Lung (tissue), 11 donors: ENCODE measurements at regions not wholly inside any gene's neighbourhood (a gene's known extent, or its start where the extent isn't known, plus 50 kb on each side); places are given as distances from the start of the nearest gene placed in this dataset.

ENCODE experiments used
- ATAC-seq: fragments of 200-7000 bp; cut with Tn5 transposase; one replicate; pipeline ENCODE4 v1.9.1; 2020; ENCODE audit warnings: moderate number of reproducible peaks; ENCODE audit not compliant: insufficient read depth, low FRiP score
- DNase-seq, 3 donors: peaks; one replicate each; pipeline ENCODE4 v3.0.0-alpha.2; 2013 to 2017
- H3K27ac ChIP-seq, 2 donors: one replicate each; pipeline ENCODE4 v1.5.1; 2013; ENCODE audit warnings: mild to moderate bottlenecking in 2 of 2, moderate library complexity in 2 of 2, control low read depth in 1 of 2, inconsistent platforms in 1 of 2, low read depth in 1 of 2, low read length in 1 of 2
- H3K27me3 ChIP-seq, 3 donors: one replicate each; pipeline ENCODE4 v1.5.1; 2013; ENCODE audit warnings: low read length in 2 of 3; ENCODE audit not compliant: control insufficient read depth in 3 of 3, insufficient read depth in 3 of 3
- H3K36me3 ChIP-seq, 4 donors: one replicate each; pipeline ENCODE4 v1.5.1; 2013; ENCODE audit warnings: low read length in 4 of 4, mild to moderate bottlenecking in 1 of 4, moderate library complexity in 1 of 4; ENCODE audit not compliant: control insufficient read depth in 4 of 4, insufficient read depth in 4 of 4
- H3K4me1 ChIP-seq, 5 donors: one replicate each; pipeline ENCODE4 v1.5.1; 2013; ENCODE audit warnings: low read length in 5 of 5, mild to moderate bottlenecking in 2 of 5, moderate library complexity in 1 of 5; ENCODE audit not compliant: control insufficient read depth in 5 of 5, insufficient read depth in 5 of 5
- H3K4me3 ChIP-seq: one replicate; pipeline ENCODE4 v1.5.1; 2013; ENCODE audit warnings: mild to moderate bottlenecking, control low read depth, moderate library complexity
- H3K9ac ChIP-seq, 2 donors: one replicate each; pipeline ENCODE4 v1.5.1; 2013; ENCODE audit warnings: low read length in 2 of 2, control low read depth in 1 of 2; ENCODE audit not compliant: insufficient read depth in 1 of 2
- H3K9me3 ChIP-seq, 4 donors: one replicate each; pipeline ENCODE4 v1.5.1; 2013; ENCODE audit warnings: low read length in 3 of 4, mild to moderate bottlenecking in 1 of 4, moderate library complexity in 1 of 4; ENCODE audit not compliant: control insufficient read depth in 4 of 4, insufficient read depth in 3 of 4
- CTCF ChIP-seq: IDR thresholded peaks from 2 replicates; pipeline ENCODE4 v1.5.1; 2012; ENCODE audit warnings: mild to moderate bottlenecking; ENCODE audit errors: control extremely low read depth, extremely low read depth
- WGBS, 2 donors: extraction: QIAGEN DNeasy Blood & Tissue Kit; methylation state at CpG; one replicate each; pipeline ENCODE4 v1.1.7; 2013; 5-methylcytosine and 5-hydroxymethylcytosine counted together
- donor health status: control.
- donor health status: control.
- donor health status: Bipolar disorder and iron deficiency.
- donor health status: healthy.
- donor health status: DM: yes; HTN: yes; CAD: no.

DNA sequence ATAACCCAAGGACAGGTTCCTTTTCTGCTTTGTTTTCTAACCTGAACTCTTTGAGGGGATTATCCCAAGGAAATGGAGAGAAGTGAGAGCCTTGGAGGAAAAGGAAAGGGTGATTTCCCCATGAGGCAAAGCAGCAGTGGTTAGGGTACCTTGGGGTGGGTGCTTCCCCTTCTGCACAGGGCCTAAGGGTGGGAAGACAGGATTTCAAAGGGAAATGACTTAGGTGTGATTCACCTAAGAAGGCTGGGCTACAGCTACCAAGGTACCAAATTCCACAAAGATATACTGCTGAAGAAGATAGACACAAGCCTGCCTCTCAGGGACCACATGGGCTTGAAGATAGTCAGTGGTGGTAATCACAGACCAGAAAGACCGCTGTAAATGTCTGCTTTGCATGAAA lies 325.3 kb upstream of the DPH6 start:
- Histone ChIP-seq H3K36me3 (no peaks in the 10 kb centered on the region), H3K27ac (no peak overlapping the region), H3K9ac (no peak overlapping the region), H3K27me3 (no peaks in the 10 kb centered on the region), H3K4me3 (no peak overlapping the region), H3K9me3 (no peaks in the 10 kb centered on the region), H3K4me1 (no peaks in the 10 kb centered on the region)
- TF ChIP-seq CTCF: no peak
- no peak for DNase-seq
- no peak for ATAC-seq
- 86 to 89% methylated on average over 1 of the region's 1 CpG for WGBS, 2 donors

GRCh38 chr15:35871812-35872211 lies 325.8 kb upstream of the DPH6 start:
- Histone ChIP-seq H3K9ac (no peak overlapping the region), H3K4me3 (no peak overlapping the region), H3K27me3 (no peaks in the 10 kb centered on the region), H3K27ac (no peak overlapping the region), H3K36me3 (no peaks in the 10 kb centered on the region), H3K4me1 (no peaks in the 10 kb centered on the region), H3K9me3 (no peaks in the 10 kb centered on the region)
- WGBS, 2 donors: 95 to 96% methylated on average over 3 of the region's 3 CpGs
- TF ChIP-seq CTCF: no peak
- DNase-seq: no peak
- no peak for ATAC-seq

DNA sequence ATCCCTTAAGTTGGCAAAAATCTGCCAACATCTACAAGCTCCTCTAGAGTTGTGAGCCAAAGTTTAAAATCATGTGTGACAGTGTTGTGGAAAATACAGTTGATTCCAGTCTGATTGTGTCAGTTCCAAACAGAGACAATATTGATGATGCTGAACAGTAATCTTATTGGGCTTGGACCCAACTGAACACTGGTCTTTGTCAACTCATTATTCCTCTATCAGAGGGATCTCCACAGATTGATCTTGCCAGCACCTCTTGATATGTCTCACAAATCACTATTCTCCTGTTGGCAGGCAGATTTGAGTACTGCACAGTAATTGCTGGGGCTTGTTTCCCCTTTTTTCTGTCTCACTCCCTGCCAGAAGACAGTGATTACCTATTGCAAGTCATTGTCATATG lies 326.6 kb upstream of the DPH6 start:
- ATAC-seq: no peak
- H3K27ac ChIP-seq: no peak overlapping the region
- no peak overlapping the region for H3K9ac ChIP-seq
- no peaks in the 10 kb centered on the region for H3K9me3 ChIP-seq
- no peaks in the 10 kb centered on the region for H3K27me3 ChIP-seq
- no peak for DNase-seq
- no peaks in the 10 kb centered on the region for H3K4me1 ChIP-seq
- H3K4me3 ChIP-seq: no peak overlapping the region
- H3K36me3 ChIP-seq: no peaks in the 10 kb centered on the region
- no peak for TF ChIP-seq CTCF

GRCh38 chr15:35874260-35874905 lies 328.4 kb upstream of the DPH6 start:
- Histone ChIP-seq H3K4me1 (no peaks in the 10 kb centered on the region), H3K9me3 (no peaks in the 10 kb centered on the region), H3K4me3 (no peak overlapping the region), H3K9ac (no peak overlapping the region), H3K27me3 (no peaks in the 10 kb centered on the region), H3K36me3 (no peaks in the 10 kb centered on the region), H3K27ac (no peak overlapping the region)
- DNase-seq (no peak), ATAC-seq (no peak)
- TF ChIP-seq CTCF: no peak
